ENCODE measurements at regions not wholly inside any gene's neighbourhood (a gene's known extent, or its start where the extent isn't known, plus 50 kb on each side); places are given as distances from the start of the nearest gene placed in this dataset.

- peaks cover 31% of the 10 kb centered on the region for H3K4me1 Mint-ChIP-seq
- no peak overlapping the region for H3K27ac Mint-ChIP-seq
- Histone ChIP-seq H3K36me3 (ENCODE audit: insufficient read depth) (no peaks in the 10 kb centered on the region), H3K9me2 (ENCODE audit: insufficient read depth) (no peaks in the 10 kb centered on the region; the same call in 1 of the 2 replicates), H3K4me2 (no peak overlapping the region), H3K4me1 (ENCODE audit: insufficient read depth) (peaks cover 36% of the 10 kb centered on the region), H2AFZ (peak overlapping the region; percentile 97; the same call in 1 of the 2 replicates), H3K27ac (ENCODE audit: low read depth) (no peak overlapping the region), H4K20me1 (replicated peaks; ENCODE audit: insufficient read depth) (no peaks in the 10 kb centered on the region), H3F3A (replicated peaks; ENCODE audit: low read depth) (no peaks in the 10 kb centered on the region), H3K79me2 (replicated peaks; ENCODE audit: insufficient read depth) (no peaks in the 10 kb centered on the region), H3K4me3 (no peak overlapping the region), H3K27me3 (ENCODE audit: insufficient read depth) (no peaks in the 10 kb centered on the region)
- TF ChIP-seq ZNF114 (CRISPR knock-in tag; IDR thresholded peaks at IDR 0.05): no peak
- TF ChIP-seq ZNF331 (CRISPR knock-in tag; IDR thresholded peaks at IDR 0.05; ENCODE audit: low read depth): no peak
- no peak for TF ChIP-seq STAT1 (IDR thresholded peaks at IDR 0.05; ENCODE audit: unreplicated experiment)
- TF ChIP-seq NANOG (IDR thresholded peaks at IDR 0.05; ENCODE audit: borderline replicate concordance): no peak
- no peak for TF ChIP-seq REST (IDR thresholded peaks at IDR 0.05; ENCODE audit: unreplicated experiment)
- TF ChIP-seq CTCF (conservative IDR thresholded peaks at IDR 0.05; ENCODE audit: low read depth in 2 of 2): no peak
- H3K27me3 Mint-ChIP-seq (ENCODE audit: insufficient read depth, low read depth, poor library complexity): peaks cover 9% of the 10 kb centered on the region
- ATAC-seq (no peak), DNase-seq (ENCODE audit: low spot score) (no peak)
- H3K9me3 Mint-ChIP-seq: no peaks in the 10 kb centered on the region
- H3K4me3 Mint-ChIP-seq: no peak overlapping the region
- H3K36me3 Mint-ChIP-seq (ENCODE audit: low read depth): no peaks in the 10 kb centered on the region
Observed at GRCh38 chr2:42961961-42962360, 169.6 kb upstream of the HAAO start.

GRCh38 chr2:42961385-42961811 is 169.0 kb upstream of the HAAO start:
- H3K9me2 ChIP-seq (ENCODE audit: insufficient read depth): no peaks in the 10 kb centered on the region; the same call in 1 of the 2 replicates
- no peak overlapping the region for H3K4me3 ChIP-seq
- H3K36me3 ChIP-seq (ENCODE audit: insufficient read depth): no peaks in the 10 kb centered on the region
- Mint-ChIP-seq H3K9me3 (no peaks in the 10 kb centered on the region), H3K27ac (no peak overlapping the region), H3K4me1 (peaks cover 35% of the 10 kb centered on the region), H3K4me3 (no peak overlapping the region), H3K36me3 (ENCODE audit: low read depth) (no peaks in the 10 kb centered on the region), H3K27me3 (ENCODE audit: insufficient read depth, low read depth, poor library complexity) (peaks cover 15% of the 10 kb centered on the region)
- H3K27me3 ChIP-seq (ENCODE audit: insufficient read depth): no peaks in the 10 kb centered on the region
- H3K79me2 ChIP-seq (replicated peaks; ENCODE audit: insufficient read depth): no peaks in the 10 kb centered on the region
- peak; percentile 30 for DNase-seq (ENCODE audit: low spot score)
- no peaks in the 10 kb centered on the region for H3F3A ChIP-seq (replicated peaks; ENCODE audit: low read depth)
- H3K4me1 ChIP-seq (ENCODE audit: insufficient read depth): peaks cover 42% of the 10 kb centered on the region
- peak; percentile 30 for ATAC-seq
- peak overlapping the region; percentile 97 for H2AFZ ChIP-seq
- H3K27ac ChIP-seq (ENCODE audit: low read depth): no peak overlapping the region
- no peak overlapping the region for H3K4me2 ChIP-seq
- H4K20me1 ChIP-seq (replicated peaks; ENCODE audit: insufficient read depth): no peaks in the 10 kb centered on the region
- no peak for TF ChIP-seq REST (IDR thresholded peaks at IDR 0.05; ENCODE audit: unreplicated experiment)
- no peak for TF ChIP-seq CTCF (conservative IDR thresholded peaks at IDR 0.05; ENCODE audit: low read depth in 2 of 2)
- TF ChIP-seq NANOG (IDR thresholded peaks at IDR 0.05; ENCODE audit: borderline replicate concordance): no peak
- no peak for TF ChIP-seq ETS1 (IDR thresholded peaks at IDR 0.05)
- no peak for TF ChIP-seq ZNF331 (CRISPR knock-in tag; IDR thresholded peaks at IDR 0.05; ENCODE audit: low read depth)

Measured in GM23338 (cell line).